ENCODE measurements at regions not wholly inside any gene's neighbourhood (a gene's known extent, or its start where the extent isn't known, plus 50 kb on each side); places are given as distances from the start of the nearest gene placed in this dataset.

GRCh38 chr5:58383448-58383847, 76.4 kb downstream of the PLK2 start:
- TF ChIP-seq, protein P1, sequence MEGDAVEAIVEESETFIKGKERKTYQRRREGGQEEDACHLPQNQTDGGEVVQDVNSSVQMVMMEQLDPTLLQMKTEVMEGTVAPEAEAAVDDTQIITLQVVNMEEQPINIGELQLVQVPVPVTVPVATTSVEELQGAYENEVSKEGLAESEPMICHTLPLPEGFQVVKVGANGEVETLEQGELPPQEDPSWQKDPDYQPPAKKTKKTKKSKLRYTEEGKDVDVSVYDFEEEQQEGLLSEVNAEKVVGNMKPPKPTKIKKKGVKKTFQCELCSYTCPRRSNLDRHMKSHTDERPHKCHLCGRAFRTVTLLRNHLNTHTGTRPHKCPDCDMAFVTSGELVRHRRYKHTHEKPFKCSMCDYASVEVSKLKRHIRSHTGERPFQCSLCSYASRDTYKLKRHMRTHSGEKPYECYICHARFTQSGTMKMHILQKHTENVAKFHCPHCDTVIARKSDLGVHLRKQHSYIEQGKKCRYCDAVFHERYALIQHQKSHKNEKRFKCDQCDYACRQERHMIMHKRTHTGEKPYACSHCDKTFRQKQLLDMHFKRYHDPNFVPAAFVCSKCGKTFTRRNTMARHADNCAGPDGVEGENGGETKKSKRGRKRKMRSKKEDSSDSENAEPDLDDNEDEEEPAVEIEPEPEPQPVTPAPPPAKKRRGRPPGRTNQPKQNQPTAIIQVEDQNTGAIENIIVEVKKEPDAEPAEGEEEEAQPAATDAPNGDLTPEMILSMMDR (IDR thresholded peaks at IDR 0.05): no peak
- TF ChIP-seq ZFX (IDR thresholded peaks at IDR 0.05; ENCODE audit: borderline replicate concordance): no peak

Data from 22Rv1 (cell line).